ENCODE measurements at regions not wholly inside any gene's neighbourhood (a gene's known extent, or its start where the extent isn't known, plus 50 kb on each side); places are given as distances from the start of the nearest gene placed in this dataset.

GRCh38 chr4:181176306-181176705 is 1066.9 kb upstream of the TENM3 start:
- no peak for TF ChIP-seq CTCF (conservative IDR thresholded peaks at IDR 0.05; ENCODE audit: low read depth, low read length)
- no peak for TF ChIP-seq EZH2 (IDR thresholded peaks at IDR 0.05; ENCODE audit: borderline replicate concordance, low read depth, low read length, poor library complexity, severe bottlenecking)
